Neural cell (in vitro differentiated cells): ENCODE measurements at regions not wholly inside any gene's neighbourhood (a gene's known extent, or its start where the extent isn't known, plus 50 kb on each side); places are given as distances from the start of the nearest gene placed in this dataset.

Experiments
- H2AFZ ChIP-seq: fragments of 200-600, 300-800 bp; sonication (generic), shearing (Covaris generic); 2 replicates; pipeline ENCODE4 v1.6.0; 2014; ENCODE audit warnings: low read depth, mild to moderate bottlenecking, antibody characterized with exemption, low read length, moderate library complexity
- H3F3A ChIP-seq: fragments of 200-600 bp; shearing (Covaris generic); 2 replicates; pipeline ENCODE4 v1.6.1; 2016; ENCODE audit warnings: mild to moderate bottlenecking, moderate library complexity, mixed read lengths, antibody characterized with exemption, low read length; ENCODE audit not compliant: insufficient read depth, poor library complexity, severe bottlenecking
- H3K27ac ChIP-seq: fragments of 200-600, 300-800 bp; sonication (generic), shearing (Covaris generic); 2 replicates; pipeline ENCODE4 v1.5.1; 2014; ENCODE audit warnings: mild to moderate bottlenecking, low read length, moderate library complexity
- H3K27me3 ChIP-seq: fragments of 300-800, 200-600 bp; sonication (generic), shearing (Covaris generic); 2 replicates; pipeline ENCODE4 v1.6.0; 2014; ENCODE audit warnings: mild to moderate bottlenecking, low read depth, low read length, moderate library complexity; ENCODE audit not compliant: insufficient read depth
- H3K36me3 ChIP-seq: fragments of 300-800, 200-600 bp; sonication (generic), shearing (Covaris generic); 2 replicates; pipeline ENCODE4 v1.5.1; 2014; ENCODE audit warnings: mild to moderate bottlenecking, antibody characterized with exemption, low read length, moderate library complexity; ENCODE audit not compliant: insufficient read depth
- H3K4me2 ChIP-seq: fragments of 300-800, 200-600 bp; sonication (generic), shearing (Covaris generic); 2 replicates; pipeline ENCODE4 v1.6.0; 2014; ENCODE audit warnings: mild to moderate bottlenecking, low read length
- H3K4me3 ChIP-seq: fragments of 300-800, 200-600 bp; sonication (generic), shearing (Covaris generic); 2 replicates; pipeline ENCODE4 v1.5.1; 2014; ENCODE audit warnings: mild to moderate bottlenecking, low read length, moderate library complexity
- H3K79me2 ChIP-seq: fragments of 200-600 bp; shearing (Covaris generic); replicated peaks from 2 replicates; pipeline ENCODE4 v1.6.0; 2014; ENCODE audit warnings: mild to moderate bottlenecking, low read length, moderate library complexity; ENCODE audit not compliant: insufficient read depth
- H3K9ac ChIP-seq: fragments of 300-800, 200-600 bp; sonication (generic), shearing (Covaris generic); 2 replicates; pipeline ENCODE4 v1.6.1; 2016; ENCODE audit warnings: mild to moderate bottlenecking, low read length, mixed read lengths
- H3K9me2 ChIP-seq: fragments of 200-600 bp; shearing (Covaris generic); 2 replicates; pipeline ENCODE4 v1.6.1; 2016; ENCODE audit warnings: mild to moderate bottlenecking, low read length, mixed read lengths; ENCODE audit not compliant: insufficient read depth
- H3K9me3 ChIP-seq: fragments of 200-600, 300-800 bp; sonication (generic), shearing (Covaris generic); 2 replicates; pipeline ENCODE4 v1.6.1; 2016; ENCODE audit warnings: mild to moderate bottlenecking, mixed run types, low read length, moderate library complexity, mixed read lengths
- H4K20me1 ChIP-seq: fragments of 200-600 bp; shearing (Covaris generic); 2 replicates; pipeline ENCODE4 v1.6.1; 2016; ENCODE audit warnings: mild to moderate bottlenecking, mixed run types; ENCODE audit not compliant: insufficient read depth
- EP300 ChIP-seq: fragments of 450-650 bp; conservative IDR thresholded peaks from 2 replicates; pipeline ENCODE4 v1.6.1; 2014; ENCODE audit warnings: antibody characterized with exemption, mild to moderate bottlenecking, moderate library complexity; ENCODE audit not compliant: poor library complexity, severe bottlenecking
- EZH2 ChIP-seq: fragments of 200-600, 300-800 bp; shearing (Covaris generic), sonication (generic); IDR thresholded peaks from 2 replicates; pipeline ENCODE4 v1.6.1; 2014; ENCODE audit warnings: antibody characterized with exemption, low read length, borderline replicate concordance, mild to moderate bottlenecking; ENCODE audit not compliant: insufficient read depth, poor library complexity, severe bottlenecking
- MXI1 ChIP-seq: fragments of 450-650 bp; conservative IDR thresholded peaks from 2 replicates; pipeline ENCODE4 v1.6.1; 2014; ENCODE audit warnings: antibody characterized with exemption, mild to moderate bottlenecking; ENCODE audit not compliant: poor library complexity, severe bottlenecking
- POLR2AphosphoS5 ChIP-seq: IDR thresholded peaks from 2 replicates; pipeline ENCODE4 v1.6.1; 2012
- RAD21 ChIP-seq: fragments of 450-650 bp; conservative IDR thresholded peaks from 2 replicates; pipeline ENCODE4 v1.6.1; 2014; ENCODE audit warnings: antibody characterized with exemption, mild to moderate bottlenecking, moderate library complexity
- SMC3 ChIP-seq: fragments of 450-650 bp; conservative IDR thresholded peaks from 2 replicates; pipeline ENCODE4 v1.6.1; 2014; ENCODE audit warnings: antibody characterized with exemption, mild to moderate bottlenecking, moderate library complexity; ENCODE audit not compliant: poor library complexity
- TAF1 ChIP-seq: IDR thresholded peaks from 2 replicates; pipeline ENCODE4 v1.6.1; 2012; ENCODE audit warnings: low read depth
- TF ChIP-seq, protein P1 (sequence below): IDR thresholded peaks from 2 replicates; pipeline ENCODE4 v1.6.1; 2012; ENCODE audit warnings: borderline replicate concordance
- TF ChIP-seq, protein P2 (sequence below): fragments of 450-650 bp; IDR thresholded peaks from 2 replicates; pipeline ENCODE4 v1.5.1; 2014; ENCODE audit warnings: antibody characterized with exemption, mild to moderate bottlenecking, moderate library complexity; ENCODE audit not compliant: poor library complexity, severe bottlenecking

DNA sequence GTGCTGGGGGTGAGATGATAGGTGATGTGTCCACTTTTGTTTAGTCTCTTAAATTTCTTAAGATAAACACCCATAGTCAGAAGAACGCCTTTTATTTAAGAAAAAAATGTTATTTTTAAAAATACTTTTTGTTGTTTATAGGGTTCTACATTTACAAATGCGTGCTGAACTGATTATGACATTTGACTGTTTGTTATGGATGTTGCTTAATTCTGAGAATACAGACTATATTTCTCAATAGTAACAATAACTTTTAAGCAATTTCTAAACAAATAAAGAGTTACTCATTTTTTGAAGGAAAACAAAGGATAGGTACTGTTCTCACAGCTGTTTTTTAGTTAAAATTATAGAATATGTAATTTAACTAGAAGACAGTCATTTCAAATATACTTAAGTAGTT, 249.9 kb upstream of the GBE1 start (continued):
- TF ChIP-seq EZH2 (no peak), POLR2AphosphoS5 (no peak)

DNA sequence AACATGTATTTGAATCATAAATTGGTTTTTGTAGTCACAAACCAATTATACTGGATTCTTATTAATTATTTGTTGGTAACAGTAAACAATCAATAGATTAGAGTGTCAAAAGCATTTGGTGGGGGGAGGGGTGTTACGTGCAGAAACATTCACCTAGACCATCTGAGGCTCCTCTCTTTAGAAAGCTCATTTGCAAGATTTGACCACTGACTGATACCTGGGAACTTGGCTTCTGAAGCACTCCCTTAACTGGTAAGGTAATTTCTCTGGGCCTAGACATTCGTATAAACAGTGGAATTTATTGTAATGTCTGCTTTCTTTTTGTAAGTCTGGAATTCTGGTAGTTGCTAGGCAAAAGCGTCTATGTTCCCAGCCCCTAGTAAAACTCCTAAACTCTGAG, 243.8 kb upstream of the GBE1 start:
- H3K9me3 ChIP-seq = no peaks in the 10 kb centered on the region
- H3F3A ChIP-seq = no peaks in the 10 kb centered on the region
- H3K9me2 ChIP-seq = no peaks in the 10 kb centered on the region
- TF ChIP-seq MXI1 = no peak
- no peak for TF ChIP-seq POLR2AphosphoS5
- no peak for TF ChIP-seq TAF1
- TF ChIP-seq, protein P1, sequence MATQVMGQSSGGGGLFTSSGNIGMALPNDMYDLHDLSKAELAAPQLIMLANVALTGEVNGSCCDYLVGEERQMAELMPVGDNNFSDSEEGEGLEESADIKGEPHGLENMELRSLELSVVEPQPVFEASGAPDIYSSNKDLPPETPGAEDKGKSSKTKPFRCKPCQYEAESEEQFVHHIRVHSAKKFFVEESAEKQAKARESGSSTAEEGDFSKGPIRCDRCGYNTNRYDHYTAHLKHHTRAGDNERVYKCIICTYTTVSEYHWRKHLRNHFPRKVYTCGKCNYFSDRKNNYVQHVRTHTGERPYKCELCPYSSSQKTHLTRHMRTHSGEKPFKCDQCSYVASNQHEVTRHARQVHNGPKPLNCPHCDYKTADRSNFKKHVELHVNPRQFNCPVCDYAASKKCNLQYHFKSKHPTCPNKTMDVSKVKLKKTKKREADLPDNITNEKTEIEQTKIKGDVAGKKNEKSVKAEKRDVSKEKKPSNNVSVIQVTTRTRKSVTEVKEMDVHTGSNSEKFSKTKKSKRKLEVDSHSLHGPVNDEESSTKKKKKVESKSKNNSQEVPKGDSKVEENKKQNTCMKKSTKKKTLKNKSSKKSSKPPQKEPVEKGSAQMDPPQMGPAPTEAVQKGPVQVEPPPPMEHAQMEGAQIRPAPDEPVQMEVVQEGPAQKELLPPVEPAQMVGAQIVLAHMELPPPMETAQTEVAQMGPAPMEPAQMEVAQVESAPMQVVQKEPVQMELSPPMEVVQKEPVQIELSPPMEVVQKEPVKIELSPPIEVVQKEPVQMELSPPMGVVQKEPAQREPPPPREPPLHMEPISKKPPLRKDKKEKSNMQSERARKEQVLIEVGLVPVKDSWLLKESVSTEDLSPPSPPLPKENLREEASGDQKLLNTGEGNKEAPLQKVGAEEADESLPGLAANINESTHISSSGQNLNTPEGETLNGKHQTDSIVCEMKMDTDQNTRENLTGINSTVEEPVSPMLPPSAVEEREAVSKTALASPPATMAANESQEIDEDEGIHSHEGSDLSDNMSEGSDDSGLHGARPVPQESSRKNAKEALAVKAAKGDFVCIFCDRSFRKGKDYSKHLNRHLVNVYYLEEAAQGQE = no peak
- TF ChIP-seq EZH2 = no peak
- no peak for TF ChIP-seq RAD21
- no peak for TF ChIP-seq SMC3
- TF ChIP-seq, protein P2, sequence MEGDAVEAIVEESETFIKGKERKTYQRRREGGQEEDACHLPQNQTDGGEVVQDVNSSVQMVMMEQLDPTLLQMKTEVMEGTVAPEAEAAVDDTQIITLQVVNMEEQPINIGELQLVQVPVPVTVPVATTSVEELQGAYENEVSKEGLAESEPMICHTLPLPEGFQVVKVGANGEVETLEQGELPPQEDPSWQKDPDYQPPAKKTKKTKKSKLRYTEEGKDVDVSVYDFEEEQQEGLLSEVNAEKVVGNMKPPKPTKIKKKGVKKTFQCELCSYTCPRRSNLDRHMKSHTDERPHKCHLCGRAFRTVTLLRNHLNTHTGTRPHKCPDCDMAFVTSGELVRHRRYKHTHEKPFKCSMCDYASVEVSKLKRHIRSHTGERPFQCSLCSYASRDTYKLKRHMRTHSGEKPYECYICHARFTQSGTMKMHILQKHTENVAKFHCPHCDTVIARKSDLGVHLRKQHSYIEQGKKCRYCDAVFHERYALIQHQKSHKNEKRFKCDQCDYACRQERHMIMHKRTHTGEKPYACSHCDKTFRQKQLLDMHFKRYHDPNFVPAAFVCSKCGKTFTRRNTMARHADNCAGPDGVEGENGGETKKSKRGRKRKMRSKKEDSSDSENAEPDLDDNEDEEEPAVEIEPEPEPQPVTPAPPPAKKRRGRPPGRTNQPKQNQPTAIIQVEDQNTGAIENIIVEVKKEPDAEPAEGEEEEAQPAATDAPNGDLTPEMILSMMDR = no peak
- no peak overlapping the region for H2AFZ ChIP-seq
- no peak overlapping the region for H3K4me2 ChIP-seq
- no peak overlapping the region for H3K27ac ChIP-seq
- no peaks in the 10 kb centered on the region for H4K20me1 ChIP-seq
- no peak overlapping the region for H3K9ac ChIP-seq
- H3K36me3 ChIP-seq = no peaks in the 10 kb centered on the region
- no peaks in the 10 kb centered on the region for H3K27me3 ChIP-seq
- H3K4me3 ChIP-seq = no peak overlapping the region
- no peaks in the 10 kb centered on the region for H3K79me2 ChIP-seq

DNA sequence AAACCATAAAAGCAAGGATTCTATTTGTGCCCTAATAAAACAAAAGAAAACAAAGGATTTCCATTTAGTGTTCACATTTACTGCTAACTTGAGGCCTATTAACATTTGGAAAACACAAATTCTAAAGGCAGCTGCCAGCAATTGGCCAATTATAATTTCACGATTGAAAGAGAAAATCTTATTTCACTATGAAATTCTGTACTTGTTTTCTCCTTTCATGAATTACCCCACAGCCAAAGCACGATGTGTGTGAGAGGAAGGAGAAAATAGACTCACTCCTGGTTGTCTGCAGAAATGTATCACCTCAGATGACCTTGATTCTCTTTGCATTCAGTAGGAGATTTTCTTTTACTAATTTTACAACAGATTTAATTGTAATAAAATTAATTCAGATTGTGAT, 242.8 kb upstream of the GBE1 start:
- H3K9me2 ChIP-seq = no peaks in the 10 kb centered on the region
- no peaks in the 10 kb centered on the region for H4K20me1 ChIP-seq
- no peak for TF ChIP-seq MXI1
- TF ChIP-seq EP300 = no peak
- no peak for TF ChIP-seq POLR2AphosphoS5
- TF ChIP-seq, protein P2 = no peak
- TF ChIP-seq SMC3 = no peak
- TF ChIP-seq EZH2 = no peak
- TF ChIP-seq, protein P1 = no peak
- TF ChIP-seq TAF1 = no peak
- no peak for TF ChIP-seq RAD21
- no peaks in the 10 kb centered on the region for H3K9me3 ChIP-seq
- no peak overlapping the region for H3K4me3 ChIP-seq
- no peak overlapping the region for H3K27ac ChIP-seq
- H3K36me3 ChIP-seq = no peaks in the 10 kb centered on the region
- H3K4me2 ChIP-seq = no peak overlapping the region
- no peak overlapping the region for H2AFZ ChIP-seq
- H3K79me2 ChIP-seq = no peaks in the 10 kb centered on the region
- no peaks in the 10 kb centered on the region for H3K27me3 ChIP-seq
- no peaks in the 10 kb centered on the region for H3F3A ChIP-seq
- no peak overlapping the region for H3K9ac ChIP-seq
